HCT116 (cell line): ENCODE measurements at regions not wholly inside any gene's neighbourhood (a gene's known extent, or its start where the extent isn't known, plus 50 kb on each side); places are given as distances from the start of the nearest gene placed in this dataset.

Experiments
- ATAC-seq: fragments of 200-7000 bp; cut with Tn5 transposase; 2 replicates; pipeline ENCODE4 v1.9.1; 2020; ENCODE audit warnings: mild to moderate bottlenecking, moderate library complexity
- BruUV-seq: library from RNA; stranded (reverse); fragments of 400-500 nt; replicated peaks from 2 replicates; lab custom pipeline; 2021; lab: Mats Ljungman, UMichigan
- CTCF ChIA-PET: fragments of 300-600 bp; sonication (Branson Sonifier 250); formaldehyde crosslinking; loops from one replicate; lab custom pipeline; 2021; ENCODE audit warnings: antibody characterized with exemption; lab: Charles Lee
- POLR2A ChIA-PET: fragments of 300-600, 350-600 bp; sonication (Branson Sonifier 250); formaldehyde crosslinking; loops from one replicate; lab custom pipeline; 2021; ENCODE audit warnings: antibody characterized with exemption; lab: Charles Lee
- RAD21 ChIA-PET, 2 experiments: fragments of 300-600 bp; sonication (Branson Sonifier 250); formaldehyde crosslinking; loops; one replicate each; lab custom pipeline; 2023; ENCODE audit warnings: low total read pairs in 2 of 2; ENCODE audit not compliant: uncharacterized antibody in 2 of 2, unreplicated experiment in 2 of 2, low non-redundant PET in 1 of 2; lab: Charles Lee
- DNase-seq: peaks from one replicate; pipeline ENCODE4 v3.0.0-alpha.2; 2010; ENCODE audit warnings: low read depth, low spot score
- H2AFZ ChIP-seq: fragments of 200-600 bp; shearing (Covaris generic), sonication (generic); 2 replicates; pipeline ENCODE4 v1.6.1; 2017; ENCODE audit warnings: low read depth, mixed run types, mixed read lengths, antibody characterized with exemption, low read length; ENCODE audit not compliant: poor library complexity, severe bottlenecking
- H3K27ac ChIP-seq: 2 replicates; pipeline ENCODE4 v1.5.1; 2012; ENCODE audit warnings: low read depth, low read length
- H3K27me3 ChIP-seq: fragments of 200-600 bp; sonication (generic); 2 replicates; pipeline ENCODE4 v1.6.1; 2016; ENCODE audit warnings: mixed run types, low read length, mixed read lengths; ENCODE audit not compliant: insufficient read depth
- H3K36me3 ChIP-seq, 2 experiments: fragments of 200-500 bp in 1 of 2; fragments of 200-600 bp in 1 of 2; sonication (Bioruptor generic) in 1 of 2; sonication (generic) in 1 of 2; 2 replicates each; pipeline versions ENCODE4 v1.5.1 to v1.6.1; 2014 to 2016; ENCODE audit warnings: low read length in 2 of 2, inconsistent platforms in 1 of 2, mixed read lengths in 1 of 2, mixed run types in 1 of 2; ENCODE audit not compliant: insufficient read depth in 2 of 2, control insufficient read depth in 1 of 2
- H3K4me1 ChIP-seq, 2 experiments: fragments of 200-600 bp in 1 of 2; sonication (generic) in 1 of 2; 2 replicates each; pipeline versions ENCODE4 v1.5.1 to v1.6.1; 2012 to 2017; ENCODE audit warnings: low read length in 2 of 2, inconsistent platforms in 1 of 2, mild to moderate bottlenecking in 1 of 2, mixed read lengths in 1 of 2, mixed run types in 1 of 2, moderate library complexity in 1 of 2; ENCODE audit not compliant: insufficient read depth in 2 of 2, control insufficient read depth in 1 of 2
- H3K4me2 ChIP-seq: fragments of 200-600 bp; sonication (generic); 2 replicates; pipeline ENCODE4 v1.6.1; 2017; ENCODE audit warnings: mixed run types, low read length, mixed read lengths
- H3K4me3 ChIP-seq, 2 experiments: fragments of 200-600 bp in 1 of 2; sonication (generic) in 1 of 2; replicated peaks in 1 of 2; 2 replicates each; pipeline ENCODE4 v1.5.1; 2011 to 2016; ENCODE audit warnings: low read length in 2 of 2, control low read depth in 1 of 2, low read depth in 1 of 2, mild to moderate bottlenecking in 1 of 2, mixed read lengths in 1 of 2, mixed run types in 1 of 2
- H3K79me2 ChIP-seq: fragments of 200-600 bp; sonication (generic); 2 replicates; pipeline ENCODE4 v1.6.1; 2017; ENCODE audit warnings: mild to moderate bottlenecking, mixed run types, low read length, moderate library complexity, mixed read lengths; ENCODE audit not compliant: insufficient read depth
- H3K9ac ChIP-seq: fragments of 200-600 bp; sonication (generic); 2 replicates; pipeline ENCODE4 v1.6.1; 2016; ENCODE audit warnings: low read length, mixed read lengths
- H3K9me2 ChIP-seq: fragments of 200-600 bp; sonication (generic), shearing (Covaris generic); 2 replicates; pipeline ENCODE4 v1.6.1; 2017; ENCODE audit warnings: mixed run types, mild to moderate bottlenecking, moderate library complexity; ENCODE audit not compliant: insufficient read depth
- H3K9me3 ChIP-seq, 2 experiments: fragments of 200-500 bp in 1 of 2; fragments of 200-600 bp in 1 of 2; sonication (Bioruptor generic) in 1 of 2; sonication (generic) in 1 of 2; 2 replicates each; pipeline ENCODE4 v1.6.1; 2014 to 2017; ENCODE audit warnings: low read length in 2 of 2, mixed read lengths in 2 of 2, inconsistent platforms in 1 of 2, low read depth in 1 of 2, mild to moderate bottlenecking in 1 of 2, mixed run types in 1 of 2, moderate library complexity in 1 of 2; ENCODE audit not compliant: control insufficient read depth in 1 of 2, insufficient read depth in 1 of 2
- H4K20me1 ChIP-seq: fragments of 200-600 bp; sonication (generic), shearing (Covaris generic); 2 replicates; pipeline ENCODE4 v1.6.1; 2017; ENCODE audit warnings: mixed run types, mild to moderate bottlenecking, moderate library complexity; ENCODE audit not compliant: insufficient read depth
- CEBPB ChIP-seq: IDR thresholded peaks from 2 replicates; pipeline ENCODE4 v1.6.1; 2012; ENCODE audit warnings: low read depth
- JUND ChIP-seq: IDR thresholded peaks from 2 replicates; pipeline ENCODE4 v1.6.1; 2012
- POLR2A ChIP-seq: IDR thresholded peaks from 2 replicates; pipeline ENCODE4 v1.7.0; 2011; ENCODE audit warnings: borderline replicate concordance; ENCODE audit not compliant: insufficient read depth, insufficient read length; ENCODE audit errors: extremely low read depth
- SP1 ChIP-seq: IDR thresholded peaks from 2 replicates; pipeline ENCODE4 v1.6.1; 2012; ENCODE audit warnings: low read depth
- intact Hi-C: fragments of 100-400 bp; cut with micrococcal nuclease; formaldehyde crosslinking; loops from 2 replicates; pipeline ENCODE4 v1.10.0; 2022
- TF ChIP-seq, protein P1 (sequence below): IDR thresholded peaks from 2 replicates; pipeline ENCODE4 v1.6.1; 2012; ENCODE audit warnings: low read depth

DNA sequence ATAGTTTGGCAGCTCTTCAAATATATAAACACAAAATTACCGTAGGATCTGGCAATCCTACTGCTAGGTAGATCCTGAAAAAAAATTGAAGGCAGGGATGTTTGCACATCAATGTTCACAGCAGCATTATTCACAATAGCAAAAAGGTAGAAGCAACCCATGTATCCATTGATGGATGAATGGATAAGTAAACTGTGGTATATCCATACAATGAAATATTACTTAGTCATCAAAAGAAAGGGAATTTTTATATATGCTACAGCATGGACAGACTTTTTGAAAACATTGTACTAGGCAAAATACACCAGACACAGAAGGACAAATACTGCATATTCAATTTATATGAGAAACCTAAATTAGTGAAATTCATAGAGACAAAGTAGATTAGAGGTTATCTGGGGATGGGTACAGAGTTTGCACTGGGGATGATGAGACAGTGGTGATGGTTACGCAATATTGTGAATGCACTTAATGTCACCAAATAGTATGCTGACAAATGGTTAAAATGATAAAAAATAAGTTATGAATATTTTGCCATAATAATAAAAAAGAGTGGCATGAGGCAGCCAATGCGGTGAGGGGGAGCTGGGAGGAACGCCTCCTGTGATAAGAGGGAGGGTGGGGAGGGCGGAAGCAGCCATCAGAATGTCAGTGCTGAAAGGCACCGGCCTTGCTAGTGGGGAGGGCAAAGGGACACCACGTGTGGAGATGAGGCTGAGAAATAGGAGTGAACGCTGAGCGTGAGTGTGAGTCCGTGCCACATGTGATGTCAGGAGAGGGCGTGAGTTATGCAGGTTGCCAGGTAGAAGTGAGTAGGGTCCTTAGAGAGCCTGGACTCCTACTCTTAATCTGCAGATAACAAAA lies 386.1 kb upstream of the PODXL start:
- Histone ChIP-seq H3K9me3 (no peaks in the 10 kb centered on the region), H3K79me2 (no peaks in the 10 kb centered on the region), H3K4me1 (peaks cover 0 to 6% of the 10 kb centered on the region in 2 experiments; a peak in 1 of 4 replicates), H3K4me2 (no peak overlapping the region), H3K27me3 (peaks cover 32% of the 10 kb centered on the region), H3K27ac (no peak overlapping the region), H3K9ac (no peak overlapping the region), H4K20me1 (no peaks in the 10 kb centered on the region), H3K9me2 (no peaks in the 10 kb centered on the region), H3K36me3 (no peaks in the 10 kb centered on the region), H2AFZ (no peak overlapping the region), H3K4me3 (no peak overlapping the region)
- intact Hi-C loops = no loop called here
- RAD21 ChIA-PET = no interaction called here
- CTCF ChIA-PET = interaction anchor here (1.1 kb wide), 1 partner anchor 10 kb away, joined by 4 read pairs; no protein-coding TSS in a partner anchor
- ATAC-seq (no peak), DNase-seq (no peak)
- POLR2A ChIA-PET = no interaction called here
- no TSS peak for BruUV-seq
- TF ChIP-seq, protein P1, sequence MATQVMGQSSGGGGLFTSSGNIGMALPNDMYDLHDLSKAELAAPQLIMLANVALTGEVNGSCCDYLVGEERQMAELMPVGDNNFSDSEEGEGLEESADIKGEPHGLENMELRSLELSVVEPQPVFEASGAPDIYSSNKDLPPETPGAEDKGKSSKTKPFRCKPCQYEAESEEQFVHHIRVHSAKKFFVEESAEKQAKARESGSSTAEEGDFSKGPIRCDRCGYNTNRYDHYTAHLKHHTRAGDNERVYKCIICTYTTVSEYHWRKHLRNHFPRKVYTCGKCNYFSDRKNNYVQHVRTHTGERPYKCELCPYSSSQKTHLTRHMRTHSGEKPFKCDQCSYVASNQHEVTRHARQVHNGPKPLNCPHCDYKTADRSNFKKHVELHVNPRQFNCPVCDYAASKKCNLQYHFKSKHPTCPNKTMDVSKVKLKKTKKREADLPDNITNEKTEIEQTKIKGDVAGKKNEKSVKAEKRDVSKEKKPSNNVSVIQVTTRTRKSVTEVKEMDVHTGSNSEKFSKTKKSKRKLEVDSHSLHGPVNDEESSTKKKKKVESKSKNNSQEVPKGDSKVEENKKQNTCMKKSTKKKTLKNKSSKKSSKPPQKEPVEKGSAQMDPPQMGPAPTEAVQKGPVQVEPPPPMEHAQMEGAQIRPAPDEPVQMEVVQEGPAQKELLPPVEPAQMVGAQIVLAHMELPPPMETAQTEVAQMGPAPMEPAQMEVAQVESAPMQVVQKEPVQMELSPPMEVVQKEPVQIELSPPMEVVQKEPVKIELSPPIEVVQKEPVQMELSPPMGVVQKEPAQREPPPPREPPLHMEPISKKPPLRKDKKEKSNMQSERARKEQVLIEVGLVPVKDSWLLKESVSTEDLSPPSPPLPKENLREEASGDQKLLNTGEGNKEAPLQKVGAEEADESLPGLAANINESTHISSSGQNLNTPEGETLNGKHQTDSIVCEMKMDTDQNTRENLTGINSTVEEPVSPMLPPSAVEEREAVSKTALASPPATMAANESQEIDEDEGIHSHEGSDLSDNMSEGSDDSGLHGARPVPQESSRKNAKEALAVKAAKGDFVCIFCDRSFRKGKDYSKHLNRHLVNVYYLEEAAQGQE = no peak

DNA sequence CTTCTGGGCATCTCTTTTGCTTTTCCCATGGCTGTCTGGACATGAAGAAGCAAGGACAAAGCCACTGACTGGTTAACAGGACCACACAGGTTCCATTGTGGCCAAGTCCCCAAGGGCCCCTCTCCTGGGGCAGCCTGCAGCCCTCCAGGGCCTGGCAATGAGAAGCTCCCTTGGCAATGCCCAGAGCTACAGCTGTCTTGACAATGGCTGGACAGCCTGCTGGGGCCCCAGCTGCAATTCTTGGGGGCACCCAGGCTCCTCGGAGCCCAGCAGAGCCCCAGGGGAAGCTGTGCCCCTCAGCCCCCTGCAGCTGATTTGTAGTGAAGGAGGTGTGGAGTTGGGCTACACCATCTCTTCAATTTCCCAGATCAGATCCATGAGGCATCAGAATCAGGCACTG lies 384.9 kb upstream of the PODXL start:
- no peak for TF ChIP-seq POLR2A
- TF ChIP-seq CEBPB = no peak
- TF ChIP-seq JUND = no peak
- no peak for TF ChIP-seq SP1
- TF ChIP-seq, all 23 proteins: peak for 0
- no peaks in the 10 kb centered on the region for H3K36me3 ChIP-seq
- ChIA-PET POLR2A (no interaction called here), RAD21 (no interaction called here), CTCF (interaction anchor here (1.1 kb wide), 1 partner anchor 9 kb away, joined by 4 read pairs; no protein-coding TSS in a partner anchor)
- no peak overlapping the region for H3K4me3 ChIP-seq
- H3K4me1 ChIP-seq = peaks cover 0 to 6% of the 10 kb centered on the region in 2 experiments; a peak in 1 of 4 replicates
- intact Hi-C loops = no loop called here
- H2AFZ ChIP-seq = no peak overlapping the region
- H3K9me3 ChIP-seq = no peaks in the 10 kb centered on the region
- no peak overlapping the region for H3K27ac ChIP-seq
- H3K4me2 ChIP-seq = no peak overlapping the region
- no peaks in the 10 kb centered on the region for H3K9me2 ChIP-seq
- H3K79me2 ChIP-seq = no peaks in the 10 kb centered on the region
- DNase-seq (no peak), ATAC-seq (no peak)
- peaks cover 31% of the 10 kb centered on the region; the same call in 1 of the 2 replicates for H3K27me3 ChIP-seq
- no peak overlapping the region for H3K9ac ChIP-seq
- no peaks in the 10 kb centered on the region for H4K20me1 ChIP-seq
- no TSS peak for BruUV-seq
